HepG2 (cell line): ENCODE measurements at regions not wholly inside any gene's neighbourhood (a gene's known extent, or its start where the extent isn't known, plus 50 kb on each side); places are given as distances from the start of the nearest gene placed in this dataset.
A peak's percentile ranks its signal among the peaks of the same experiment; 100 is the strongest.

Source experiments
- ARID5B ChIP-seq: IDR thresholded peaks from 2 replicates; pipeline ENCODE4 v1.4.0; 2020; ENCODE audit warnings: mild to moderate bottlenecking, missing genetic modification reagents
- ELF3 ChIP-seq: IDR thresholded peaks from 2 replicates; pipeline ENCODE4 v1.6.1; 2016; ENCODE audit warnings: missing genetic modification reagents, missing compliant biosample characterization
- FOXP1 ChIP-seq, 2 experiments: fragments of 450-650 bp in 1 of 2; IDR thresholded peaks; 2 replicates each; pipeline ENCODE4 v1.6.1; 2017 to 2018; ENCODE audit warnings: antibody characterized with exemption in 1 of 2
- HDAC1 ChIP-seq: sonication (generic); formaldehyde crosslinking; IDR thresholded peaks from 2 replicates; pipeline ENCODE4 v1.5.1; 2020; ENCODE audit warnings: mild to moderate bottlenecking, missing genetic modification reagents
- JARID2 ChIP-seq: sonication (generic); formaldehyde crosslinking; IDR thresholded peaks from 2 replicates; pipeline ENCODE4 v1.8.1; 2023; ENCODE audit warnings: missing genetic modification reagents, inconsistent platforms; ENCODE audit not compliant: insufficient replicate concordance
- MAX ChIP-seq: IDR thresholded peaks from 2 replicates; pipeline ENCODE4 v1.6.1; 2012; ENCODE audit warnings: inconsistent platforms
- NR2F6 ChIP-seq, 2 experiments: IDR thresholded peaks; 2 replicates each; pipeline ENCODE4 v1.6.1; 2016; ENCODE audit warnings: antibody characterized with exemption in 1 of 2, mild to moderate bottlenecking in 1 of 2
- PHB2 ChIP-seq: fragments of 450-650 bp; IDR thresholded peaks from 2 replicates; pipeline ENCODE4 v1.6.1; 2018; ENCODE audit not compliant: partially characterized antibody
- PITX1 ChIP-seq: sonication (generic); formaldehyde crosslinking; IDR thresholded peaks from 2 replicates; pipeline ENCODE4 v1.5.1; 2020; ENCODE audit warnings: mild to moderate bottlenecking, missing genetic modification reagents
- RAD51 ChIP-seq: fragments of 450-650 bp; IDR thresholded peaks from 2 replicates; pipeline ENCODE4 v1.6.1; 2016; ENCODE audit warnings: borderline replicate concordance
- RARA ChIP-seq: IDR thresholded peaks from 2 replicates; pipeline ENCODE4 v1.6.1; 2016; ENCODE audit warnings: missing genetic modification reagents, missing compliant biosample characterization
- SOX5 ChIP-seq: IDR thresholded peaks from 2 replicates; pipeline ENCODE4 v1.6.1; 2016; ENCODE audit warnings: borderline replicate concordance
- ZBTB38 ChIP-seq: sonication (generic); formaldehyde crosslinking; IDR thresholded peaks from 2 replicates; pipeline ENCODE4 v1.5.1; 2020; ENCODE audit warnings: mild to moderate bottlenecking, missing genetic modification reagents
- ZFP36L2 ChIP-seq: sonication (generic); formaldehyde crosslinking; IDR thresholded peaks from 2 replicates; pipeline ENCODE4 v1.4.0; 2020; ENCODE audit warnings: missing genetic modification reagents
- ZSCAN30 ChIP-seq: sonication (generic); formaldehyde crosslinking; IDR thresholded peaks from 2 replicates; pipeline ENCODE4 v1.5.0; 2020; ENCODE audit warnings: mild to moderate bottlenecking, missing genetic modification reagents
- TF ChIP-seq, protein P1 (sequence below): sonication (generic); formaldehyde crosslinking; IDR thresholded peaks from 2 replicates; pipeline ENCODE4 v1.5.1; 2020; ENCODE audit warnings: mild to moderate bottlenecking, missing genetic modification reagents, moderate library complexity
- TF ChIP-seq, protein P2 (sequence below): sonication (generic); formaldehyde crosslinking; IDR thresholded peaks from 2 replicates; pipeline ENCODE4 v1.4.0; 2020; ENCODE audit warnings: missing genetic modification reagents
- TF ChIP-seq, protein P3 (sequence below): fragments of 450-650 bp; IDR thresholded peaks from 2 replicates; pipeline ENCODE4 v1.6.1; 2017; ENCODE audit warnings: mild to moderate bottlenecking

- TF ChIP-seq ELF3 (CRISPR knock-in tag) (peak; percentile 52), PITX1 (CRISPR knock-in tag) (peak; percentile 44; the same call in 1 of the 2 replicates), ARID5B (CRISPR knock-in tag) (peak; percentile 53; the same call in 1 of the 2 replicates), SOX5 (CRISPR knock-in tag) (peak; percentile 52; the same call in 1 of the 2 replicates), RAD51 (no peak), PHB2 (no peak), ZSCAN30 (no peak), MAX (0 out of 2 replicates have a peak, but pooled peaks have one; percentile 27), ZBTB38 (CRISPR knock-in tag) (peak; percentile 27; the same call in 1 of the 2 replicates), JARID2 (CRISPR knock-in tag) (no peak), RARA (CRISPR knock-in tag) (peak; percentile 60), NR2F6 (IDR thresholded peaks at IDR 0.05) (no peak), NR2F6 (CRISPR knock-in tag; IDR thresholded peaks at IDR 0.05) (peak; percentile 56; the same call in 1 of the 2 replicates), ZFP36L2 (CRISPR knock-in tag) (no peak), FOXP1 (IDR thresholded peaks at IDR 0.05) (no peak), FOXP1 (CRISPR knock-in tag; IDR thresholded peaks at IDR 0.05) (0 out of 2 replicates have a peak, but pooled peaks have one; percentile 9), HDAC1 (CRISPR knock-in tag) (peak; percentile 38; the same call in 1 of the 2 replicates)
- TF ChIP-seq, protein P1, sequence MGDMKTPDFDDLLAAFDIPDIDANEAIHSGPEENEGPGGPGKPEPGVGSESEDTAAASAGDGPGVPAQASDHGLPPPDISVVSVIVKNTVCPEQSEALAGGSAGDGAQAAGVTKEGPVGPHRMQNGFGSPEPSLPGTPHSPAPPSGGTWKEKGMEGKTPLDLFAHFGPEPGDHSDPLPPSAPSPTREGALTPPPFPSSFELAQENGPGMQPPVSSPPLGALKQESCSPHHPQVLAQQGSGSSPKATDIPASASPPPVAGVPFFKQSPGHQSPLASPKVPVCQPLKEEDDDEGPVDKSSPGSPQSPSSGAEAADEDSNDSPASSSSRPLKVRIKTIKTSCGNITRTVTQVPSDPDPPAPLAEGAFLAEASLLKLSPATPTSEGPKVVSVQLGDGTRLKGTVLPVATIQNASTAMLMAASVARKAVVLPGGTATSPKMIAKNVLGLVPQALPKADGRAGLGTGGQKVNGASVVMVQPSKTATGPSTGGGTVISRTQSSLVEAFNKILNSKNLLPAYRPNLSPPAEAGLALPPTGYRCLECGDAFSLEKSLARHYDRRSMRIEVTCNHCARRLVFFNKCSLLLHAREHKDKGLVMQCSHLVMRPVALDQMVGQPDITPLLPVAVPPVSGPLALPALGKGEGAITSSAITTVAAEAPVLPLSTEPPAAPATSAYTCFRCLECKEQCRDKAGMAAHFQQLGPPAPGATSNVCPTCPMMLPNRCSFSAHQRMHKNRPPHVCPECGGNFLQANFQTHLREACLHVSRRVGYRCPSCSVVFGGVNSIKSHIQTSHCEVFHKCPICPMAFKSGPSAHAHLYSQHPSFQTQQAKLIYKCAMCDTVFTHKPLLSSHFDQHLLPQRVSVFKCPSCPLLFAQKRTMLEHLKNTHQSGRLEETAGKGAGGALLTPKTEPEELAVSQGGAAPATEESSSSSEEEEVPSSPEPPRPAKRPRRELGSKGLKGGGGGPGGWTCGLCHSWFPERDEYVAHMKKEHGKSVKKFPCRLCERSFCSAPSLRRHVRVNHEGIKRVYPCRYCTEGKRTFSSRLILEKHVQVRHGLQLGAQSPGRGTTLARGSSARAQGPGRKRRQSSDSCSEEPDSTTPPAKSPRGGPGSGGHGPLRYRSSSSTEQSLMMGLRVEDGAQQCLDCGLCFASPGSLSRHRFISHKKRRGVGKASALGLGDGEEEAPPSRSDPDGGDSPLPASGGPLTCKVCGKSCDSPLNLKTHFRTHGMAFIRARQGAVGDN: peak; percentile 51
- TF ChIP-seq, protein P2, sequence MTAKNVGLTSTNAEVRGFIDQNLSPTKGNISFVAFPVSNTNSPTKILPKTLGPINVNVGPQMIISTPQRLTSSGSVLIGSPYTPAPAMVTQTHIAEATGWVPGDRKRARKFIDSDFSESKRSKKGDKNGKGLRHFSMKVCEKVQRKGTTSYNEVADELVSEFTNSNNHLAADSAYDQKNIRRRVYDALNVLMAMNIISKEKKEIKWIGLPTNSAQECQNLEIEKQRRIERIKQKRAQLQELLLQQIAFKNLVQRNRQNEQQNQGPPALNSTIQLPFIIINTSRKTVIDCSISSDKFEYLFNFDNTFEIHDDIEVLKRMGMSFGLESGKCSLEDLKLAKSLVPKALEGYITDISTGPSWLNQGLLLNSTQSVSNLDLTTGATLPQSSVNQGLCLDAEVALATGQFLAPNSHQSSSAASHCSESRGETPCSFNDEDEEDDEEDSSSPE: no peak
- TF ChIP-seq, protein P3, sequence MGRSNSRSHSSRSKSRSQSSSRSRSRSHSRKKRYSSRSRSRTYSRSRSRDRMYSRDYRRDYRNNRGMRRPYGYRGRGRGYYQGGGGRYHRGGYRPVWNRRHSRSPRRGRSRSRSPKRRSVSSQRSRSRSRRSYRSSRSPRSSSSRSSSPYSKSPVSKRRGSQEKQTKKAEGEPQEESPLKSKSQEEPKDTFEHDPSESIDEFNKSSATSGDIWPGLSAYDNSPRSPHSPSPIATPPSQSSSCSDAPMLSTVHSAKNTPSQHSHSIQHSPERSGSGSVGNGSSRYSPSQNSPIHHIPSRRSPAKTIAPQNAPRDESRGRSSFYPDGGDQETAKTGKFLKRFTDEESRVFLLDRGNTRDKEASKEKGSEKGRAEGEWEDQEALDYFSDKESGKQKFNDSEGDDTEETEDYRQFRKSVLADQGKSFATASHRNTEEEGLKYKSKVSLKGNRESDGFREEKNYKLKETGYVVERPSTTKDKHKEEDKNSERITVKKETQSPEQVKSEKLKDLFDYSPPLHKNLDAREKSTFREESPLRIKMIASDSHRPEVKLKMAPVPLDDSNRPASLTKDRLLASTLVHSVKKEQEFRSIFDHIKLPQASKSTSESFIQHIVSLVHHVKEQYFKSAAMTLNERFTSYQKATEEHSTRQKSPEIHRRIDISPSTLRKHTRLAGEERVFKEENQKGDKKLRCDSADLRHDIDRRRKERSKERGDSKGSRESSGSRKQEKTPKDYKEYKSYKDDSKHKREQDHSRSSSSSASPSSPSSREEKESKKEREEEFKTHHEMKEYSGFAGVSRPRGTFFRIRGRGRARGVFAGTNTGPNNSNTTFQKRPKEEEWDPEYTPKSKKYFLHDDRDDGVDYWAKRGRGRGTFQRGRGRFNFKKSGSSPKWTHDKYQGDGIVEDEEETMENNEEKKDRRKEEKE: no peak
Observed at GRCh38 chr14:76948213-76948947, 80.1 kb downstream of the IRF2BPL start (continued).
